Skeletal muscle satellite cell (primary cell): ENCODE measurements at regions not wholly inside any gene's neighbourhood (a gene's known extent, or its start where the extent isn't known, plus 50 kb on each side); places are given as distances from the start of the nearest gene placed in this dataset.
"Not testable (repeated sequence)": the region's sequence is repeated elsewhere in the genome, so short reads cannot be mapped to it uniquely, and the experiment has no call there.

ENCODE experiments used
- H3K27me3 ChIP-seq: 2 replicates; pipeline ENCODE4 v1.7.0; 2013; ENCODE audit warnings: low read length; ENCODE audit not compliant: control insufficient read depth, insufficient read depth
- H3K36me3 ChIP-seq: 2 replicates; pipeline ENCODE4 v1.7.0; 2013; ENCODE audit warnings: mild to moderate bottlenecking, control low read depth, low read length; ENCODE audit not compliant: insufficient read depth
- H3K4me1 ChIP-seq: 2 replicates; pipeline ENCODE4 v1.7.0; 2013; ENCODE audit warnings: low read length; ENCODE audit not compliant: control insufficient read depth, insufficient read depth
- H3K4me2 ChIP-seq: 2 replicates; pipeline ENCODE4 v1.7.0; 2013; ENCODE audit warnings: mild to moderate bottlenecking, low read length
- H3K4me3 ChIP-seq: 2 replicates; pipeline ENCODE4 v1.7.0; 2013; ENCODE audit warnings: low read length
- H3K9ac ChIP-seq: 2 replicates; pipeline ENCODE4 v1.7.0; 2013; ENCODE audit warnings: mild to moderate bottlenecking, low read depth, low read length, moderate library complexity
- H3K9me3 ChIP-seq: replicated peaks from 2 replicates; pipeline ENCODE4 v1.7.0; 2013; ENCODE audit warnings: mild to moderate bottlenecking, control low read depth, low read length

DNA sequence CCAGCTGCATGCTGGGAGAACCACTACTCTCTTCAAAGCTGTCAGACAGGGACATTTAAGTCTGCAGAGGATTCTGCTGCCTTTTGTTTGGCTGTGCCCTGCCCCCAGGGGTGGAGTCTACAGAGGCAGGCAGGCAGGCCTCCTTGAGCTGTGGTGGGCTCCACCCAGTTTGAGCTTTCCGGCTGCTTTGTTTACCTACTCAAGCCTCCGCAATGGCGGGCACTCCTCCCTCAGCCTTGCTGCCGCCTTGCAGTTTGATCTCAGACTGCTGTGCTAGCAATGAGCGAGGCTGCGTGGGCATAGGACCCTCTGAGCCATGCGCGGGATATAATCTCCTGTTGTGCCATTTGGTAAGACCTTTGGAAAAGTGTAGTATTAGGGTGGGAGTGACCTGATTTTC lies 581.1 kb upstream of the LCORL start:
- not testable (repeated sequence) for H3K4me3 ChIP-seq

GRCh38 chr4:18593297-18594002 lies 571.9 kb upstream of the LCORL start:
- Histone ChIP-seq H3K27me3 (no peaks in the 10 kb centered on the region), H3K4me1 (no peaks in the 10 kb centered on the region), H3K9ac (no peak overlapping the region), H3K4me3 (peak overlapping the region; percentile 10), H3K4me2 (peak overlapping the region; percentile 73), H3K9me3 (no peaks in the 10 kb centered on the region), H3K36me3 (no peaks in the 10 kb centered on the region)

More for the DNA sequence above, 581.1 kb upstream of the LCORL start:
- H3K4me2 ChIP-seq, H3K4me1 ChIP-seq, H3K27me3 ChIP-seq, H3K9ac ChIP-seq, H3K36me3 ChIP-seq, H3K9me3 ChIP-seq: not testable (repeated sequence)

DNA sequence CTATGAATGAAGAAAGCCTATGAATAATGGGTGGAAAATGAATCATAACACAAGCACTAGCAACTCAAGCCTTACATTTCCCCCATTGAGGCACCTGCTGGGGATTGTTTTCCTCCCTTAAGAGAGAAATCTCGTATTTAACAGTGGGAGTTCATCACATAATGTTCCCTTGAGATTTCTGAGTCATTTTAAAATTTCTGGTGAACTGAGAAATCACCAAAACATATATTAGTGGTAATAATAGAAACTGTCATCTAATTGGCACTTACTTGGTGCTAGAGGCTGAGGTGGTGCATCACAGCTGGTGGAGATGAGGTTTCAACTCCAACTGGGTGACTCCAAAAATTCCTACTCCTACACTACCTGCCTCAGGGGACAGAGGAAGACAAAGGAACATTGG lies 561.3 kb upstream of the LCORL start:
- H3K4me1 ChIP-seq = no peaks in the 10 kb centered on the region
- H3K4me2 ChIP-seq = no peak overlapping the region
- no peak overlapping the region for H3K4me3 ChIP-seq
- no peaks in the 10 kb centered on the region for H3K36me3 ChIP-seq
- H3K9me3 ChIP-seq = no peaks in the 10 kb centered on the region
- no peak overlapping the region for H3K9ac ChIP-seq
- H3K27me3 ChIP-seq = no peaks in the 10 kb centered on the region

GRCh38 chr4:18578307-18578706 lies 556.8 kb upstream of the LCORL start:
- no peak overlapping the region for H3K9ac ChIP-seq
- no peaks in the 10 kb centered on the region for H3K9me3 ChIP-seq
- no peaks in the 10 kb centered on the region for H3K27me3 ChIP-seq
- no peak overlapping the region for H3K4me3 ChIP-seq
- no peak overlapping the region for H3K4me2 ChIP-seq
- H3K4me1 ChIP-seq = no peaks in the 10 kb centered on the region
- H3K36me3 ChIP-seq = no peaks in the 10 kb centered on the region

DNA sequence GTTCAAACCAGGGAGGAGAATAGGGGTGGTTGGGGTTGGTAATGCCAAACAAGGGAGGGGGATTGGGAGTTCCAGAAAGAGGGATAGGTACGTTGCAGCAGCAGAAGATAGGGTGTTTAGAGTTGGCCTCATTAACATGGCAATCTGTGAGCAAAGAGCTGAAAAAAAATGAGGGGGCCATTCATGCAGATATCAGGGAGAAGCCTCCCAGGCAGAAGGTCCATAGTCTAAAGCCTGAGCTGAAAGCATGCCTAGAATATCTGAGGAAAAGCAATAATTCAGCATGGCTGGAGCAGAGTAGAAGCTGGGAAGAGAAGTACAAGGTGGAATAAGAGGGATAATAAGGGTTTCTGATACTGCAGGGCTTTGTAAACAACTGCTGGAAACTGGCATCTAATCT lies 550.9 kb upstream of the LCORL start:
- Histone ChIP-seq H3K9me3 (no peaks in the 10 kb centered on the region), H3K4me2 (no peak overlapping the region), H3K4me3 (no peak overlapping the region), H3K4me1 (no peaks in the 10 kb centered on the region), H3K36me3 (no peaks in the 10 kb centered on the region), H3K9ac (no peak overlapping the region), H3K27me3 (no peaks in the 10 kb centered on the region)

- no peak overlapping the region for H3K9ac ChIP-seq
- H3K4me2 ChIP-seq = no peak overlapping the region
- H3K4me1 ChIP-seq = no peaks in the 10 kb centered on the region
- H3K9me3 ChIP-seq = no peaks in the 10 kb centered on the region
- H3K27me3 ChIP-seq = no peaks in the 10 kb centered on the region
- no peak overlapping the region for H3K4me3 ChIP-seq
- H3K36me3 ChIP-seq = no peaks in the 10 kb centered on the region
Observed at GRCh38 chr4:18571301-18571761, 549.8 kb upstream of the LCORL start.

- no peak overlapping the region for H3K4me3 ChIP-seq
- no peaks in the 10 kb centered on the region for H3K9me3 ChIP-seq
- H3K9ac ChIP-seq = no peak overlapping the region
- no peaks in the 10 kb centered on the region for H3K4me1 ChIP-seq
- no peak overlapping the region for H3K4me2 ChIP-seq
- no peaks in the 10 kb centered on the region for H3K27me3 ChIP-seq
- no peaks in the 10 kb centered on the region for H3K36me3 ChIP-seq
Observed at GRCh38 chr4:18570370-18570769, 548.8 kb upstream of the LCORL start.

DNA sequence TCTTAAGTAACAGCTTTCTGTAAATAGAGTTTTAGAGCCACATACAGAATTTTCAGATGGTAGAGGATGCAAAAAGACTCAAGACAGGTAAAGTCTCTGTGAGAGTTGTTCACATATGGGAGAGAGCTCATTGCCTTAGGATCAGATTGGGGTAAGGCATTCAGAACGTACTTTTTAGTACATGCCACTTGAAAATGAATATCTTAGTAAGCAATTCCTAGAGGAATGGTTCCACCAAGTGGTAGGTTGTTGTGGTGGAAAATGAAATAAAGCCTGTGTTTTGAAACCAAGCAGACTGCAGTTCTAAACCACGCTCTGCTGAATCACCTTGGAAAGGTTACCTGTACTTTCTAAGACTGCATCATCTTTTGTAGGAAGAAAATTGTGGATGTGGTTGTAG lies 547.0 kb upstream of the LCORL start:
- Histone ChIP-seq H3K36me3 (no peaks in the 10 kb centered on the region), H3K27me3 (no peaks in the 10 kb centered on the region), H3K4me1 (no peaks in the 10 kb centered on the region), H3K9ac (no peak overlapping the region), H3K4me2 (no peak overlapping the region), H3K9me3 (no peaks in the 10 kb centered on the region), H3K4me3 (no peak overlapping the region)

GRCh38 chr4:18566970-18567799 lies 545.6 kb upstream of the LCORL start:
- Histone ChIP-seq H3K27me3 (no peaks in the 10 kb centered on the region), H3K4me3 (no peak overlapping the region), H3K4me1 (no peaks in the 10 kb centered on the region), H3K9me3 (no peaks in the 10 kb centered on the region), H3K9ac (no peak overlapping the region), H3K4me2 (no peak overlapping the region), H3K36me3 (no peaks in the 10 kb centered on the region)

GRCh38 chr4:18559492-18559891 lies 537.9 kb upstream of the LCORL start:
- Histone ChIP-seq H3K9ac (no peak overlapping the region), H3K36me3 (no peaks in the 10 kb centered on the region), H3K4me3 (no peak overlapping the region), H3K27me3 (no peaks in the 10 kb centered on the region), H3K4me1 (no peaks in the 10 kb centered on the region), H3K9me3 (peaks cover 8% of the 10 kb centered on the region), H3K4me2 (no peak overlapping the region)

DNA sequence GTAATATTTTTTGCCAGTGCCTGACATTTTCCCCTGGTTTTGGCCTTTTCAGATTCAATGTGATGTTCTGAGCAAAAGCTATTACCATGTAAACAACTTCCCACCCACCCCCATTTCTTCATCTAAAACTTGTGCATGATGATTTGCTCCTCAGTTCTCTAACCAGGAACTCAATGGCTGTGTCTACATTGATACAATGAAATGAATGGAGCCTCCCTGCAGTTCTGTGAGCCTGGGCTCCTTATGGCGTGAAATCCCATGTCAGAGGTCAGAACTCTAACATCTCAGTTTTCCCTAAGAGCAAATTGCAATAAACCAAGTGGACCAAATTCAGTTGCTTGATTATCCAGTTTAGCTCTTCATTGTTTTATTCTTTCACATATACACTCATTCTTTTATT lies 534.8 kb upstream of the LCORL start:
- peaks cover 8% of the 10 kb centered on the region for H3K9me3 ChIP-seq
- H3K4me1 ChIP-seq = no peaks in the 10 kb centered on the region
- H3K4me3 ChIP-seq = no peak overlapping the region
- no peak overlapping the region for H3K4me2 ChIP-seq
- no peaks in the 10 kb centered on the region for H3K27me3 ChIP-seq
- H3K36me3 ChIP-seq = no peaks in the 10 kb centered on the region
- H3K9ac ChIP-seq = no peak overlapping the region

- Histone ChIP-seq H3K9me3 (no peaks in the 10 kb centered on the region), H3K4me3 (no peak overlapping the region), H3K36me3 (no peaks in the 10 kb centered on the region), H3K4me1 (no peaks in the 10 kb centered on the region), H3K27me3 (no peaks in the 10 kb centered on the region), H3K4me2 (no peak overlapping the region), H3K9ac (no peak overlapping the region)
Observed at GRCh38 chr4:18540349-18540748, 518.8 kb upstream of the LCORL start.
